ENCODE measurements at regions not wholly inside any gene's neighbourhood (a gene's known extent, or its start where the extent isn't known, plus 50 kb on each side); places are given as distances from the start of the nearest gene placed in this dataset.

DNA sequence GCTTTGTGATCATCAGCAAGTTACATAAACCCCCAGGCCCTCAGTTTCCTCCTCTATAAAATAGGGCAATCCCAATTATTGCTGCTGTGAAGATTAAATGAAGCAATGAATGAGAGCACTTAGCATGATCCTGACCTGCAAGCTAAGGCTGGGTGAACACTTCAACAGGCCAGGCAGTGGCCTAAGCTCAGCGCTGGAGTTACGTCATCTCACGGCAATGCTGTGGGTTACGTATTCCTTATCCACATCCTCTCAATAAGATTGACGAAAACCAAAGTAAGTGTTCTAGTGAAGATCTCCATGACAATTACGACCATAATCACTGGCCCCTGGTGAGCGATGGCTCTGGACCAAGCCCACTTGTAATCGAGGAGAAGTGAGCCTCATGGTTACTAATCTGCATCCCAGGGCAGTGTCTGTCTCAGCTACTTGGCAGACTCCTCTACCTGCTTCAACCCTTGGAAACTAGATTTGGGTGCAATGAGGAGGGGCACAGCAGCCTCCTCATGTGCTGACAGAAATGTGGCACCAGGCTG, 274.1 kb upstream of the ARID1B start:
- TF ChIP-seq, protein P1, sequence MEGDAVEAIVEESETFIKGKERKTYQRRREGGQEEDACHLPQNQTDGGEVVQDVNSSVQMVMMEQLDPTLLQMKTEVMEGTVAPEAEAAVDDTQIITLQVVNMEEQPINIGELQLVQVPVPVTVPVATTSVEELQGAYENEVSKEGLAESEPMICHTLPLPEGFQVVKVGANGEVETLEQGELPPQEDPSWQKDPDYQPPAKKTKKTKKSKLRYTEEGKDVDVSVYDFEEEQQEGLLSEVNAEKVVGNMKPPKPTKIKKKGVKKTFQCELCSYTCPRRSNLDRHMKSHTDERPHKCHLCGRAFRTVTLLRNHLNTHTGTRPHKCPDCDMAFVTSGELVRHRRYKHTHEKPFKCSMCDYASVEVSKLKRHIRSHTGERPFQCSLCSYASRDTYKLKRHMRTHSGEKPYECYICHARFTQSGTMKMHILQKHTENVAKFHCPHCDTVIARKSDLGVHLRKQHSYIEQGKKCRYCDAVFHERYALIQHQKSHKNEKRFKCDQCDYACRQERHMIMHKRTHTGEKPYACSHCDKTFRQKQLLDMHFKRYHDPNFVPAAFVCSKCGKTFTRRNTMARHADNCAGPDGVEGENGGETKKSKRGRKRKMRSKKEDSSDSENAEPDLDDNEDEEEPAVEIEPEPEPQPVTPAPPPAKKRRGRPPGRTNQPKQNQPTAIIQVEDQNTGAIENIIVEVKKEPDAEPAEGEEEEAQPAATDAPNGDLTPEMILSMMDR (conservative IDR thresholded peaks at IDR 0.05; ENCODE audit: low read depth, low read length), result no peak
- TF ChIP-seq POLR2A (IDR thresholded peaks at IDR 0.05; ENCODE audit: low read depth, low read length) (no peak), RAD21 (IDR thresholded peaks at IDR 0.05; ENCODE audit: low read length) (no peak)
